IMR-90 (cell line): ENCODE measurements at regions not wholly inside any gene's neighbourhood (a gene's known extent, or its start where the extent isn't known, plus 50 kb on each side); places are given as distances from the start of the nearest gene placed in this dataset.

Experiments
- ATAC-seq: fragments of 200-7000 bp; cut with Tn5 transposase; 2 replicates; pipeline ENCODE4 v1.9.1; 2020; ENCODE audit warnings: low read depth, mild to moderate bottlenecking, moderate library complexity
- BruUV-seq: library from RNA; stranded (reverse); fragments of 400-500 nt; replicated peaks from 2 replicates; lab custom pipeline; 2021; lab: Mats Ljungman, UMichigan
- CTCF ChIA-PET: fragments of 300-600 bp; formaldehyde crosslinking; extraction: SDS; loops from one replicate; lab custom pipeline; 2021; ENCODE audit warnings: antibody characterized with exemption; lab: Yijun Ruan, JAX
- POLR2A ChIA-PET: fragments of 300-600 bp; sonication (Branson Sonifier 250); formaldehyde crosslinking; loops from one replicate; lab custom pipeline; 2022; ENCODE audit warnings: antibody characterized with exemption; ENCODE audit not compliant: unreplicated experiment; lab: Charles Lee
- DNase-seq: peaks from one replicate; pipeline ENCODE4 v3.0.0; 2013
- H2AFZ ChIP-seq: replicated peaks from 2 replicates; pipeline ENCODE3; 2013; ENCODE audit warnings: low read length, mild to moderate bottlenecking; ENCODE audit not compliant: poor library complexity
- H2AK5ac ChIP-seq: 2 replicates; pipeline ENCODE4 v1.6.1; 2013; ENCODE audit warnings: low read depth, low read length, inconsistent platforms
- H2AK9ac ChIP-seq: replicated peaks from 2 replicates; pipeline ENCODE3; 2013; ENCODE audit warnings: mild to moderate bottlenecking, low read depth, low read length, moderate library complexity; ENCODE audit not compliant: poor library complexity
- H2BK120ac ChIP-seq: 2 replicates; pipeline ENCODE4 v1.6.1; 2013; ENCODE audit warnings: low read depth, low read length, inconsistent platforms
- H2BK15ac ChIP-seq: 3 replicates; pipeline ENCODE4 v1.6.1; 2013; ENCODE audit warnings: low read depth, low read length, inconsistent platforms
- H2BK20ac ChIP-seq: 2 replicates; pipeline ENCODE4 v1.6.1; 2013; ENCODE audit warnings: low read depth, mild to moderate bottlenecking, inconsistent platforms, low read length, moderate library complexity
- H2BK5ac ChIP-seq: 2 replicates; pipeline ENCODE4 v1.6.1; 2013; ENCODE audit warnings: mild to moderate bottlenecking, low read depth, low read length, inconsistent platforms; ENCODE audit not compliant: poor library complexity, severe bottlenecking
- H3K14ac ChIP-seq: replicated peaks from 2 replicates; pipeline ENCODE4 v1.6.1; 2013; ENCODE audit warnings: low read depth, low read length, inconsistent platforms
- H3K18ac ChIP-seq: 2 replicates; pipeline ENCODE4 v1.6.1; 2013; ENCODE audit warnings: low read depth, low read length, control low read depth
- H3K23ac ChIP-seq: 2 replicates; pipeline ENCODE4 v1.6.1; 2013; ENCODE audit warnings: low read depth, low read length, inconsistent platforms
- H3K27ac ChIP-seq: 2 replicates; pipeline ENCODE4 v1.5.1; 2013; ENCODE audit warnings: mild to moderate bottlenecking, control low read depth, low read length; ENCODE audit not compliant: insufficient read depth
- H3K27me3 ChIP-seq: 2 replicates; pipeline ENCODE4 v1.6.1; 2013; ENCODE audit warnings: low read length; ENCODE audit not compliant: control insufficient read depth, insufficient read depth
- H3K36me3 ChIP-seq: 2 replicates; pipeline ENCODE4 v1.6.1; 2013; ENCODE audit warnings: low read length, mixed read lengths; ENCODE audit not compliant: control insufficient read depth, insufficient read depth
- H3K4ac ChIP-seq: 2 replicates; pipeline ENCODE4 v1.6.1; 2013; ENCODE audit warnings: low read depth, low read length, inconsistent platforms
- H3K4me1 ChIP-seq: 2 replicates; pipeline ENCODE4 v1.6.1; 2013; ENCODE audit warnings: low read length, mixed read lengths; ENCODE audit not compliant: control insufficient read depth, insufficient read depth
- H3K4me2 ChIP-seq: 2 replicates; pipeline ENCODE4 v1.6.1; 2013; ENCODE audit warnings: low read depth, mild to moderate bottlenecking, control low read depth, low read length, moderate library complexity
- H3K4me3 ChIP-seq: 2 replicates; pipeline ENCODE4 v1.5.1; 2013; ENCODE audit warnings: low read depth, mild to moderate bottlenecking, control low read depth, low read length, moderate library complexity; ENCODE audit not compliant: insufficient read depth
- H3K56ac ChIP-seq: 2 replicates; pipeline ENCODE4 v1.6.1; 2013; ENCODE audit warnings: low read length, inconsistent platforms; ENCODE audit not compliant: insufficient read depth; ENCODE audit errors: extremely low read depth
- H3K79me1 ChIP-seq, 2 experiments: 2 replicates each; pipeline ENCODE4 v1.6.1; 2013; ENCODE audit warnings: low read length in 2 of 2, inconsistent platforms in 1 of 2, low read depth in 1 of 2
- H3K9ac ChIP-seq: 2 replicates; pipeline ENCODE4 v1.6.1; 2013; ENCODE audit warnings: low read depth, low read length, control low read depth
- H3K9me1 ChIP-seq: 2 replicates; pipeline ENCODE4 v1.6.1; 2013; ENCODE audit warnings: low read length, inconsistent platforms; ENCODE audit not compliant: insufficient read depth
- H3K9me3 ChIP-seq: 2 replicates; pipeline ENCODE4 v1.6.1; 2013; ENCODE audit warnings: low read length; ENCODE audit not compliant: control insufficient read depth, insufficient read depth
- H4K20me1 ChIP-seq: 2 replicates; pipeline ENCODE4 v1.6.1; 2013; ENCODE audit warnings: low read length, inconsistent platforms; ENCODE audit not compliant: insufficient read depth
- H4K5ac ChIP-seq: 2 replicates; pipeline ENCODE4 v1.6.1; 2013; ENCODE audit warnings: mild to moderate bottlenecking, low read depth, low read length, control low read depth
- H4K8ac ChIP-seq, 2 experiments: 2 replicates each; pipeline ENCODE4 v1.6.1; 2013; ENCODE audit warnings: low read depth in 2 of 2, low read length in 2 of 2, control low read depth in 1 of 2, inconsistent platforms in 1 of 2
- H4K91ac ChIP-seq: 2 replicates; pipeline ENCODE4 v1.6.1; 2013; ENCODE audit warnings: low read depth, low read length, inconsistent platforms; ENCODE audit not compliant: insufficient read depth
- FOS ChIP-seq: fragments of 150-350 bp; IDR thresholded peaks from 2 replicates; pipeline ENCODE4 v1.6.1; 2016; ENCODE audit warnings: low read depth, low read length
- WGBS, 2 experiments: methylation state at CpG; one replicate each; pipeline versions ENCODE4 v1.1.5 to v1.1.7; 2013; ENCODE audit warnings: missing lambda C conversion rate in 2 of 2; ENCODE audit not compliant: insufficient read length in 1 of 2; ENCODE audit errors: extremely low coverage in 2 of 2; 5-methylcytosine and 5-hydroxymethylcytosine counted together
- dilution Hi-C: fragments of 300-500 bp; cut with HindIII; formaldehyde crosslinking; loops from one replicate; pipeline ENCODE4 v1.14.3; 2018; ENCODE audit warnings: low sequenced_read_pairs; ENCODE audit not compliant: unreplicated experiment
- in situ Hi-C: fragments of 300-500 bp; cut with MboI; formaldehyde crosslinking; loops from 3 replicates; pipeline ENCODE4 v1.14.3; 2019; ENCODE audit warnings: low sequenced_read_pairs, inconsistent platforms, mixed read lengths
- intact Hi-C: fragments of 100-400 bp; cut with micrococcal nuclease; formaldehyde crosslinking; loops from 2 replicates; pipeline ENCODE4 v1.10.0; 2022

- no peak overlapping the region for H2AFZ ChIP-seq
Measured at GRCh38 chr4:8774071-8774470, 97.6 kb downstream of the HMX1 start.

More at GRCh38 chr4:8774071-8774470, 97.6 kb downstream of the HMX1 start:
- Histone ChIP-seq H3K23ac (no peak overlapping the region), H3K4me1 (no peaks in the 10 kb centered on the region), H4K5ac (no peak overlapping the region), H2AK9ac (peak overlapping the region; percentile 50), H4K91ac (no peak overlapping the region), H2BK5ac (no peak overlapping the region), H3K14ac (no peak overlapping the region), H4K20me1 (no peaks in the 10 kb centered on the region), H2AK5ac (no peak overlapping the region), H2BK20ac (no peak overlapping the region), H3K9me3 (peaks cover 7% of the 10 kb centered on the region; the same call in 1 of the 2 replicates), H3K56ac (no peak overlapping the region), H3K9ac (no peak overlapping the region), H3K27ac (no peak overlapping the region), H4K8ac (no peak overlapping the region), H3K18ac (no peak overlapping the region), H3K4me2 (no peak overlapping the region), H3K27me3 (no peaks in the 10 kb centered on the region), H3K4ac (no peak overlapping the region), H3K4me3 (no peak overlapping the region), H3K36me3 (no peaks in the 10 kb centered on the region), H3K9me1 (no peaks in the 10 kb centered on the region), H2BK15ac (no peak overlapping the region), H2BK120ac (no peak overlapping the region), H3K79me1 (no peaks in the 10 kb centered on the region)
- dilution Hi-C loops (no loop called here), intact Hi-C loops (no loop called here), in situ Hi-C loops (no loop called here)
- ChIA-PET POLR2A (no interaction called here), CTCF (no interaction called here)
- no TSS peak for BruUV-seq
- no peak for DNase-seq
- no peak for TF ChIP-seq FOS
- WGBS, 2 experiments = no CpG with 5 or more reads among the region's 10 CpGs
- no peak for ATAC-seq
